ENCODE measurements at regions not wholly inside any gene's neighbourhood (a gene's known extent, or its start where the extent isn't known, plus 50 kb on each side); places are given as distances from the start of the nearest gene placed in this dataset.

- TF ChIP-seq TAF1 (IDR thresholded peaks at IDR 0.05; ENCODE audit: low read depth) (no peak), EGR1 (IDR thresholded peaks at IDR 0.05) (no peak), EP300 (IDR thresholded peaks at IDR 0.05; ENCODE audit: borderline replicate concordance) (no peak), TEAD4 (IDR thresholded peaks at IDR 0.05) (no peak)
- TF ChIP-seq, protein P1, sequence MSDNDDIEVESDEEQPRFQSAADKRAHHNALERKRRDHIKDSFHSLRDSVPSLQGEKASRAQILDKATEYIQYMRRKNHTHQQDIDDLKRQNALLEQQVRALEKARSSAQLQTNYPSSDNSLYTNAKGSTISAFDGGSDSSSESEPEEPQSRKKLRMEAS (IDR thresholded peaks at IDR 0.05): no peak
Observed at GRCh38 chr9:82552784-82553183, 510.2 kb downstream of the RASEF start.

Measured in Ishikawa (cell line).